Upper lobe of right lung (tissue), 1 donor: ENCODE measurements at regions not wholly inside any gene's neighbourhood (a gene's known extent, or its start where the extent isn't known, plus 50 kb on each side); places are given as distances from the start of the nearest gene placed in this dataset.
"Not testable (repeated sequence)": the region's sequence is repeated elsewhere in the genome, so short reads cannot be mapped to it uniquely, and the experiment has no call there.

Experiments
- ATAC-seq: fragments of 200-7000 bp; cut with Tn5 transposase; one replicate; pipeline ENCODE4 v1.9.1; 2020; ENCODE audit warnings: mild to moderate bottlenecking, moderate library complexity
- DNase-seq: peaks from one replicate; pipeline ENCODE4 v3.0.0-alpha.2; 2020
- H3K27ac ChIP-seq: fragments of 200-600 bp; one replicate; pipeline ENCODE4 v1.8.0; 2022
- H3K27me3 ChIP-seq: fragments of 200-600 bp; one replicate; pipeline ENCODE4 v1.8.0; 2022; ENCODE audit warnings: mild to moderate bottlenecking
- H3K36me3 ChIP-seq: fragments of 200-600 bp; one replicate; pipeline ENCODE4 v1.8.0; 2022
- H3K4me1 ChIP-seq: fragments of 200-600 bp; one replicate; pipeline ENCODE4 v1.8.0; 2022
- H3K4me3 ChIP-seq: fragments of 200-600 bp; one replicate; pipeline ENCODE4 v1.8.0; 2022; ENCODE audit warnings: mild to moderate bottlenecking
- H3K9me3 ChIP-seq: fragments of 200-600 bp; one replicate; pipeline ENCODE4 v1.8.0; 2022
- intact Hi-C: fragments of 100-400 bp; cut with DNase I; formaldehyde crosslinking; loops from one replicate; pipeline ENCODE4 v1.11.0; 2022
- TF ChIP-seq, protein P1 (sequence below): fragments of 200-600 bp; IDR thresholded peaks from one replicate; pipeline ENCODE4 v1.8.0; 2022; ENCODE audit warnings: antibody characterized with exemption
- donor health status: DM: no; HTN: yes; CAD: no; lungs with severe emphysema.

DNA sequence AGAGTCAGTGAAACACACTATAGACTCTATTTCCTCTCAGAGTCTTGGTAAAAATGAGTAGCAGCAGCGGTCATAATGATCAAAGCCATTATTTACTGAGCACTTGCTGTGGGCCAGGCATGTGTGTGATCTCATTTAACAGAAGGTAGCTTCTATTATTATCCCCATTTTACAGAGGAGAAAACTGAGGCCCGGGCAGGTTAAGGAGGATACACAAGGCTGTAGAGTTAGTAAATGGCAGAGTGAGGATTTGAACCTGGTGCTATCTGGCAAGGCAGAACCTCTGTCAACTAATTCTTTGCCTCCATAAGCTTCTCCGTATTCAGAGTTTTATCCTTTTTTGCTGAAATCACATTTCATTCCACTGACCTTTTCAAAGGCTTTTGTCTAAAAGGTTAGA is 122.2 kb upstream of the SALL4 start:
- ATAC-seq (no peak), DNase-seq (no peak)
- no peak overlapping the region for H3K27ac ChIP-seq
- no peaks in the 10 kb centered on the region for H3K9me3 ChIP-seq
- intact Hi-C loops: no loop called here
- no peaks in the 10 kb centered on the region for H3K4me1 ChIP-seq
- no peaks in the 10 kb centered on the region for H3K27me3 ChIP-seq
- no peaks in the 10 kb centered on the region for H3K36me3 ChIP-seq
- no peak overlapping the region for H3K4me3 ChIP-seq
- TF ChIP-seq, protein P1, sequence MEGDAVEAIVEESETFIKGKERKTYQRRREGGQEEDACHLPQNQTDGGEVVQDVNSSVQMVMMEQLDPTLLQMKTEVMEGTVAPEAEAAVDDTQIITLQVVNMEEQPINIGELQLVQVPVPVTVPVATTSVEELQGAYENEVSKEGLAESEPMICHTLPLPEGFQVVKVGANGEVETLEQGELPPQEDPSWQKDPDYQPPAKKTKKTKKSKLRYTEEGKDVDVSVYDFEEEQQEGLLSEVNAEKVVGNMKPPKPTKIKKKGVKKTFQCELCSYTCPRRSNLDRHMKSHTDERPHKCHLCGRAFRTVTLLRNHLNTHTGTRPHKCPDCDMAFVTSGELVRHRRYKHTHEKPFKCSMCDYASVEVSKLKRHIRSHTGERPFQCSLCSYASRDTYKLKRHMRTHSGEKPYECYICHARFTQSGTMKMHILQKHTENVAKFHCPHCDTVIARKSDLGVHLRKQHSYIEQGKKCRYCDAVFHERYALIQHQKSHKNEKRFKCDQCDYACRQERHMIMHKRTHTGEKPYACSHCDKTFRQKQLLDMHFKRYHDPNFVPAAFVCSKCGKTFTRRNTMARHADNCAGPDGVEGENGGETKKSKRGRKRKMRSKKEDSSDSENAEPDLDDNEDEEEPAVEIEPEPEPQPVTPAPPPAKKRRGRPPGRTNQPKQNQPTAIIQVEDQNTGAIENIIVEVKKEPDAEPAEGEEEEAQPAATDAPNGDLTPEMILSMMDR: no peak

DNA sequence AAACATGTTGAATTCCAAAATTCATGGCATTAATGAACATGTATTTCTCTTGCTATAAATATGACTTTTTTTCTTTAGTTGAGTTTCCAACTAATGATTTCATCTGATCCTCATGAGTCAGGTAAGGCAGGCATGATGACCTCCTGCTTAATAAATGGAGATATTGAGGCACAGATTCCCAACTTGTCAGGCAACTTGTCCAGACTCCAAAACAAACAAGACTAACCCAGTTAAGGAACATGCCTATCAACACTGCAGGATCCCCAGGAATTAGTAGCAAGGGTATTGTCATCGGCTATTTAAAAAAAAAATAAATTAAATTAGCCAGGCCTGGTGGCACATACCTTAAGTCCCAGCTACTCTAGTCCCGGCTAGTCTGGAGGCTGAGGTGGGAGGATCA is 121.3 kb upstream of the SALL4 start:
- DNase-seq (no peak), ATAC-seq (no peak)
- Histone ChIP-seq H3K36me3 (no peaks in the 10 kb centered on the region), H3K4me3 (no peak overlapping the region), H3K9me3 (no peaks in the 10 kb centered on the region), H3K27ac (no peak overlapping the region), H3K27me3 (no peaks in the 10 kb centered on the region), H3K4me1 (no peaks in the 10 kb centered on the region)
- TF ChIP-seq, protein P1: no peak
- intact Hi-C loops: no loop called here

DNA sequence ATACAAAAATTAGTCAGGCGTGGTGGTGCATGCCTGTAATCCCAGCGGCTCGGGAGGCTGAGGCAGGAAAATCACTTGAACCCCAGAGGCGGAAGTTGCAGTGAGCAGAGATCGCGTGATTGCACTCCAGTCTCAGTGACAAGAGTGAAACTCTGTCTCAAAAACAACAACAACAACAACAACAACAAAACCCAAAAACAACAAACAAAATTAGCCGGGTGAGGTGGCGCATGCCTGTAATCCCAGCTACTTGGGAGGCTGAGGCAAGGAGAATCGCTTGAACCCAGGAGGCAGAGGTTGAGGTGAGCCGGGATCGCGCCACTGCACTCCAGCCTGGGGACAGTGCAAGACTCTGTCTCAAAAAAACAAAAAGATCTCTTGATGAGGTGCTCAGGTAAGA is 120.5 kb upstream of the SALL4 start:
- H3K4me1 ChIP-seq, H3K4me3 ChIP-seq, H3K36me3 ChIP-seq, H3K27ac ChIP-seq, H3K27me3 ChIP-seq, H3K9me3 ChIP-seq, DNase-seq, intact Hi-C loops, ATAC-seq: not testable (repeated sequence)

DNA sequence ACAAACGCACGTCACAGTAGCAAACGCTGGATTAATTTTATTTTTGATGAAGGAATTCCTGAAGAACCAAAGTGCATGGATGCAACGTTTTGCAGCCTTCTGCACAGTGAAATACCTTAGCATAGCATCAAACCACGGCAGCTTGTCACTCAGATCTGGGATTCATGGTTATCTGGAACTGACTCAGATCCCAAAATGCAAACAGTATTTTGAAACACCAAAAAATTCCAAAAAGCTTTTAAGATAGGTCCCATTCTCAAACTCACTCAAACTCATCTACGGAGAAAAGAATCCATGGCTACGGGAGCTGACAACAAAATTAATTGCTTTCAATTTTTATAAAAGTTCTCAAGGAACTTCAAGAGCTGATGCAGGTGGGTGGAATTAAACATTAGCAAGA is 116.2 kb upstream of the SALL4 start:
- TF ChIP-seq, protein P1: no peak
- H3K4me3 ChIP-seq: no peak overlapping the region
- no peak for DNase-seq
- H3K27ac ChIP-seq: no peak overlapping the region
- H3K4me1 ChIP-seq: no peaks in the 10 kb centered on the region
- H3K27me3 ChIP-seq: no peaks in the 10 kb centered on the region
- no peaks in the 10 kb centered on the region for H3K36me3 ChIP-seq
- intact Hi-C loops: no loop called here
- ATAC-seq: no peak
- H3K9me3 ChIP-seq: no peaks in the 10 kb centered on the region

DNA sequence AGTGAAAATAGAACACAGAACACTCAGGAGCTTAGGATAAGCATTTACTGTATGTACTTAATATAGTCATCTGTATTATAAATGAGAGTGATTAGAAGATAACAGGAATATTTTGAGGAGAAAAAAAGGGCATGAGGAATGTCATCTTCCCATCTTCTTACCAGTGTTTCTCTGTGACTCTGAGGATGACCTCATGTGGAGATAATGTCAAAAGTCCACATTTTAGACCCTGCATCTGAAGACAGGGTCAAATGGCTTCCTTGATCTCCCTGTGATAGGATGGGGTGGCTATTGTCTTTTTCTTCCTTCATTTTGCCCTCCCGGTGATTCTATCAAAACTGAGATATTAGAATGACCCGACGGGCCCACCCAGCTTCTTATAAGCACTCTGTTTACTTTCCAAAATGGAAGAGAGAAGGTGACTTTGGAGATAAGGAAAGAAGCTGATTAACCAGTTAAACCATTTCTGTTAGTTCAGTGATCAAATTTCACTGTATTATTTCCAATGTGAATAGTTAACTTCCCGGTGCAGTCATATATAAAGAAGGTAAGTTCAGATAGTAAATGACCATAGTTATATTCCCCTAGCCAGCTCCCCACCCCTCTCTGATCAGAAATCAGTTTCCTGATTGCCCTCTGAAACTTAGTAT is 115.7 kb upstream of the SALL4 start:
- Histone ChIP-seq H3K27ac (no peak overlapping the region), H3K4me1 (no peaks in the 10 kb centered on the region), H3K4me3 (no peak overlapping the region), H3K27me3 (no peaks in the 10 kb centered on the region), H3K9me3 (no peaks in the 10 kb centered on the region), H3K36me3 (no peaks in the 10 kb centered on the region)
- no peak for DNase-seq
- TF ChIP-seq, protein P1: no peak
- intact Hi-C loops: no loop called here
- no peak for ATAC-seq

DNA sequence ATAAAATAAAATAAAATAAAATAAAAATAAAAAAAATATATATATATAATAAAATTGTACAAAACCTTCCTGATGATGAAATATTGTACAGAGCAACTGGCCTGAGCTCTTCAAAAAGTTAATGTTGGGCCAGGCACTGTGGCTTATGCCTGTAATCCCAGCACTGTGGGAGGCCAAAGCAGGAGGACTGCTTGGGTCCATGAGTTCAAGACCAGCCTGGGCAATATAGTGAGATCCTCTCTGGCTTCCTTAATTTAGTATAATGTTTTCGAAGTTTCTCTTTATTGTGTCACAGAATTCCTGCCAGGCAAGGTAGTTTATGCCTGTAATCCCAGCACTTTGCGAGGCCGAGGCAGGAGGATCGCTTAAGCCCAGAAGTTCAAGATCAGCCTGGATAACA is 113.9 kb upstream of the SALL4 start:
- Histone ChIP-seq H3K27ac (no peak overlapping the region), H3K4me1 (peaks cover under 1% of the 10 kb centered on the region), H3K9me3 (no peaks in the 10 kb centered on the region), H3K27me3 (peaks cover 3% of the 10 kb centered on the region), H3K36me3 (no peaks in the 10 kb centered on the region), H3K4me3 (no peak overlapping the region)
- no peak for ATAC-seq
- DNase-seq: no peak
- intact Hi-C loops: no loop called here
- TF ChIP-seq, protein P1: no peak
